ENCODE measurements at regions not wholly inside any gene's neighbourhood (a gene's known extent, or its start where the extent isn't known, plus 50 kb on each side); places are given as distances from the start of the nearest gene placed in this dataset.

DNA sequence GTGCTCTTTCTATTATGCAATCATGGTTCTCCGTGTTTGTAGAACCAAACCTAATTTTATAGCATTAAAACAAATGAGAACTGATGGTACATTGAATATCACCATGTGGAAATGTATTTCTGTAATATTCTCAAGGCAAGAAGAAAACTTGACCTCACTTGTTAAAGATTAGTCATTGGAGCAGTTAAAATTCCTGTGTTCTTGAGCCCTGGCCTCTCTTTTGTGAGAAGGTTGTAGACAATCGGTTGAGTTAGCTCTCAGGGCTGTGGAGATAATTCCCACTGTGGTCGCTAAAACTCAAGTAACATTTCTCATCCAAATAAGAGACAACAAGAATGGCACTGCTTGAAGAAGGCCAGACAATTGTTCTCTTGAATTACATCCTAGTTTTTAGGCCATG, 216.0 kb upstream of the KLF4 start:
- Histone ChIP-seq H3K9me3 (ENCODE audit: low read length) (no peaks in the 10 kb centered on the region), H3K4me3 (ENCODE audit: low read depth in 1 of 2, low read length in 2 of 2) (no peak overlapping the region), H3K36me3 (ENCODE audit: insufficient read depth, low read length) (no peaks in the 10 kb centered on the region), H3K9ac (ENCODE audit: low read length) (no peak overlapping the region), H3K27ac (ENCODE audit: low read depth, low read length) (no peak overlapping the region), H3K4me1 (ENCODE audit: insufficient read depth, low read length) (peaks cover 5% of the 10 kb centered on the region), H3K27me3 (ENCODE audit: control insufficient read depth in 1 of 2, insufficient read depth in 2 of 2, low read length in 2 of 2) (no peaks in the 10 kb centered on the region)

GRCh38 chr9:107704774-107705173, 215.2 kb upstream of the KLF4 start:
- Histone ChIP-seq H3K27ac (ENCODE audit: low read depth, low read length) (no peak overlapping the region), H3K9me3 (ENCODE audit: low read length) (no peaks in the 10 kb centered on the region), H3K36me3 (ENCODE audit: insufficient read depth, low read length) (no peaks in the 10 kb centered on the region), H3K27me3 (ENCODE audit: control insufficient read depth in 1 of 2, insufficient read depth in 2 of 2, low read length in 2 of 2) (no peaks in the 10 kb centered on the region), H3K4me3 (ENCODE audit: low read depth in 1 of 2, low read length in 2 of 2) (no peak overlapping the region), H3K9ac (ENCODE audit: low read length) (no peak overlapping the region), H3K4me1 (ENCODE audit: insufficient read depth, low read length) (peaks cover 5% of the 10 kb centered on the region)

GRCh38 chr9:107703651-107704050, 214.1 kb upstream of the KLF4 start:
- no peaks in the 10 kb centered on the region for H3K9me3 ChIP-seq (ENCODE audit: low read length)
- H3K36me3 ChIP-seq (ENCODE audit: insufficient read depth, low read length): no peaks in the 10 kb centered on the region
- H3K27me3 ChIP-seq (ENCODE audit: control insufficient read depth in 1 of 2, insufficient read depth in 2 of 2, low read length in 2 of 2): no peaks in the 10 kb centered on the region
- H3K4me1 ChIP-seq (ENCODE audit: insufficient read depth, low read length): peaks cover 5% of the 10 kb centered on the region
- no peak overlapping the region for H3K9ac ChIP-seq (ENCODE audit: low read length)
- no peak overlapping the region for H3K27ac ChIP-seq (ENCODE audit: low read depth, low read length)
- no peak overlapping the region for H3K4me3 ChIP-seq (ENCODE audit: low read depth in 1 of 2, low read length in 2 of 2)

- no peak overlapping the region for H3K4me3 ChIP-seq (ENCODE audit: low read depth in 1 of 2, low read length in 2 of 2)
- no peaks in the 10 kb centered on the region for H3K36me3 ChIP-seq (ENCODE audit: insufficient read depth, low read length)
- no peak overlapping the region for H3K27ac ChIP-seq (ENCODE audit: low read depth, low read length)
- no peak overlapping the region for H3K9ac ChIP-seq (ENCODE audit: low read length)
- no peaks in the 10 kb centered on the region for H3K9me3 ChIP-seq (ENCODE audit: low read length)
- H3K27me3 ChIP-seq (ENCODE audit: control insufficient read depth in 1 of 2, insufficient read depth in 2 of 2, low read length in 2 of 2): no peaks in the 10 kb centered on the region
- no peaks in the 10 kb centered on the region for H3K4me1 ChIP-seq (ENCODE audit: insufficient read depth, low read length)
These were observed 211.3 kb upstream of the KLF4 start for GRCh38 chr9:107700847-107701246.

DNA sequence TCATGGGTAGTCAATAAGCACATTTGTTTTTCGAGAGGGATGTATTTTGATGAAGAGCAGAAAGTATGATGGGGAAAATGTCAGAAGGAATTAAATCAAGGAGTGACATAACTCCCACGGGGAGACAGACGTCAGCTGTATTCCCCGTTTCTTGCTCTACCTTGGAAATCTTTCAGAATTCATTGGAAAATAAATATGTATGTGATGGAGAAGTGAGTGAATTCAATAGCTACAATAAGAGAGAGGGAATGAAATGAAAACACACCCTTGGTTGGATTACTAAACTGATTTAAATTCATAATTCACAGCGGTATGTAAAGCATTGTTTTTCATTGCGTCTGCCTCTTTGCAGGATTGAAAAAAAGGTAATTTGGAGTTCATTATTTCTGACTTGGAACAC, 209.7 kb upstream of the KLF4 start:
- Histone ChIP-seq H3K4me3 (ENCODE audit: low read depth in 1 of 2, low read length in 2 of 2) (no peak overlapping the region), H3K9ac (ENCODE audit: low read length) (no peak overlapping the region), H3K4me1 (ENCODE audit: insufficient read depth, low read length) (no peaks in the 10 kb centered on the region), H3K27ac (ENCODE audit: low read depth, low read length) (no peak overlapping the region), H3K9me3 (ENCODE audit: low read length) (no peaks in the 10 kb centered on the region), H3K27me3 (ENCODE audit: control insufficient read depth in 1 of 2, insufficient read depth in 2 of 2, low read length in 2 of 2) (no peaks in the 10 kb centered on the region), H3K36me3 (ENCODE audit: insufficient read depth, low read length) (no peaks in the 10 kb centered on the region)

GRCh38 chr9:107698779-107699178, 209.2 kb upstream of the KLF4 start:
- Histone ChIP-seq H3K9ac (ENCODE audit: low read length) (no peak overlapping the region), H3K27me3 (ENCODE audit: control insufficient read depth in 1 of 2, insufficient read depth in 2 of 2, low read length in 2 of 2) (no peaks in the 10 kb centered on the region), H3K9me3 (ENCODE audit: low read length) (no peaks in the 10 kb centered on the region), H3K27ac (ENCODE audit: low read depth, low read length) (no peak overlapping the region), H3K36me3 (ENCODE audit: insufficient read depth, low read length) (no peaks in the 10 kb centered on the region), H3K4me3 (ENCODE audit: low read depth in 1 of 2, low read length in 2 of 2) (no peak overlapping the region), H3K4me1 (ENCODE audit: insufficient read depth, low read length) (no peaks in the 10 kb centered on the region)

DNA sequence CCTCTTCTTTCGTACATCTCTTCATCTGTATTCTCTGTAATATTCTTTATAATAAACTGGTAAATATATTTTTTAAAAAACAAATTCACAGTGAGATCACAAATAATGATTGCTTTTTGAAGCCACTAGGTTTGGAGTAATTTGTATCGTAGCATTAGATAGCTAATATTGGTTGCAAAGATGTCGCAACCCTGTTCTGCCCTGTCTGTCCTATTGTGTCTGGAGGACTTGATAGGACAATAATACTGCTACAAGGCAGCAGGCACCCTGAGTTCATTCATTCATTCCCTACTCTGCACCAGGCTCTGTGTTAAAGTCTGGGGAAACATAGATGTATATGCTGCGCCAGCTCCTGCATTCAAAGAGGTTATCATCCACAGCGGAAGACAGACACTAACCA, 206.7 kb upstream of the KLF4 start:
- no peak overlapping the region for H3K4me3 ChIP-seq (ENCODE audit: low read depth in 1 of 2, low read length in 2 of 2)
- no peaks in the 10 kb centered on the region for H3K27me3 ChIP-seq (ENCODE audit: control insufficient read depth in 1 of 2, insufficient read depth in 2 of 2, low read length in 2 of 2)
- H3K9me3 ChIP-seq (ENCODE audit: low read length): no peaks in the 10 kb centered on the region
- no peak overlapping the region for H3K27ac ChIP-seq (ENCODE audit: low read depth, low read length)
- no peaks in the 10 kb centered on the region for H3K4me1 ChIP-seq (ENCODE audit: insufficient read depth, low read length)
- no peak overlapping the region for H3K9ac ChIP-seq (ENCODE audit: low read length)
- no peaks in the 10 kb centered on the region for H3K36me3 ChIP-seq (ENCODE audit: insufficient read depth, low read length)

DNA sequence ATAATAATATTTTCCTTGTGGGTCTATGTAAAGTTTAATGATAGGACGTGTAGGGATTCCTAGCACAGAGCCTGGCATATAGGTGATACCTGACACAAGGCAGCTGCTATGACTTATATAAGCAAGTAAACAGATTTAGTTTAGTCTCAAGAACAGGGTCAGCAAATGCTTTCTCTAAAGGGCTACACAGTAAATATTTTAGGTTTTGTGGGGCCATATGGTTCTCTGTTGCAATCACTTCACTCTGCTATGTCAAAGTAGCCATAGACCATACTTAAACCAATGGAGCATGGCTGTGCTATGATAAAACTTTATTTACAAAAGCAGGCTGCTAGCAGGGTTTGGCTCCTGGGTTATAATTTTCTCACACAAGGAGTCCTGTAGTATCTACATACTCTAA, 204.8 kb upstream of the KLF4 start:
- H3K27ac ChIP-seq (ENCODE audit: low read depth, low read length): no peak overlapping the region
- no peaks in the 10 kb centered on the region for H3K4me1 ChIP-seq (ENCODE audit: insufficient read depth, low read length)
- H3K9me3 ChIP-seq (ENCODE audit: low read length): no peaks in the 10 kb centered on the region
- H3K36me3 ChIP-seq (ENCODE audit: insufficient read depth, low read length): no peaks in the 10 kb centered on the region
- H3K4me3 ChIP-seq (ENCODE audit: low read depth in 1 of 2, low read length in 2 of 2): no peak overlapping the region
- no peak overlapping the region for H3K9ac ChIP-seq (ENCODE audit: low read length)
- H3K27me3 ChIP-seq (ENCODE audit: control insufficient read depth in 1 of 2, insufficient read depth in 2 of 2, low read length in 2 of 2): no peaks in the 10 kb centered on the region

DNA sequence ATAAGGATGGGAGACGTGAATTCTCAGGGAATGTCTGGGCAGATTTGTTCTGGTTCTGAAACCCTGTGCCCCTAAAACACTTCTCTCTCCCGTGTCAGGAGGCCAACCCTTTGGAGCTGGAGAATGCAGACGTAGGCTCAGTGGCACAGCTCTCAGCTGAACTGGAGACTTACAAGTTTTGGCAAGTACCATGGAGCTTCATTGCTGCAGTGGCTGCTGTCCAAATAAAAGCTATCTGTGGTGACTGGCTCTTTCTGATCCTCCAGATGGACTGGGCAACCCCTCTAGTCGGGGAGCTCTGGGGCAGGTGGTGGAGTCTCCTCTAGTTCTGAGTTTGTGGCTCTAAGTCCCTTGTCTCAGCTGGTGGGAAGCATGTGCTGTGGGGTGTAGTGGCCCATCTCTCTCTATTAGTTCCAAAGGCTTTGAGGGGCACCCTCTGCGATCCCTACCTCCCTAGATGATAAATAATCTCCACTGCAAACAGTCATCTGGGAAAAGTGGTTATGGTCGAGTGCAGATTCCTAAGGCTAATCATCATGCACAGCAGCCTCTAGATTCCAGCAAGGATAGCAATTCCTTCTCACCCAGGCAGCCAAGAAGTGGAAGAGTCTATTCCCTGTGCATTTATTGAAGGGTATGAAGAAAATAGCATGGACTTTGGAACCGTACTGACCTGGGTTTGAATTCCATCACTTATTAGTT, 204.2 kb upstream of the KLF4 start:
- H3K4me1 ChIP-seq (ENCODE audit: insufficient read depth, low read length): no peaks in the 10 kb centered on the region
- no peaks in the 10 kb centered on the region for H3K36me3 ChIP-seq (ENCODE audit: insufficient read depth, low read length)
- H3K27ac ChIP-seq (ENCODE audit: low read depth, low read length): no peak overlapping the region

DNA sequence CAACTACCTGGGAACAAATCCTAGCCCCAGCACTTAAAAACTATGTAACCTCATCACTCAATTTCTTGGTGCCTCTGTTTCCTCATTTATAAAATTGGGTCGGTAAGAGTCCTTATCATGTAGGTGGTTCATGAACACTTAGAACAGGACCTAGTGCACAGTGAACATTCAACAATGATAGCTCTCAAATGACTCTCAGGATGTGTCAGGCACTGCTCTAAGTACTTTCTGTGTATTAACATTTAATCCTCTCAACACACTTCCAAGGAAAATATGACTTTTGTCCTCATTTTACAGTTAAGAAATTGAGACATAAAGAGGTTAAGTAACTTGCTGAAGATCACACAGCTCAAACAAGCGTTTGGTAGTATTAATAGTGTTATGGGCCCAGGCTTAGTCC, 202.1 kb upstream of the KLF4 start:
- Histone ChIP-seq H3K4me3 (ENCODE audit: low read depth in 1 of 2, low read length in 2 of 2) (no peak overlapping the region), H3K9me3 (ENCODE audit: low read length) (no peaks in the 10 kb centered on the region), H3K4me1 (ENCODE audit: insufficient read depth, low read length) (no peaks in the 10 kb centered on the region), H3K36me3 (ENCODE audit: insufficient read depth, low read length) (no peaks in the 10 kb centered on the region), H3K9ac (ENCODE audit: low read length) (no peak overlapping the region), H3K27ac (ENCODE audit: low read depth, low read length) (no peak overlapping the region), H3K27me3 (ENCODE audit: control insufficient read depth in 1 of 2, insufficient read depth in 2 of 2, low read length in 2 of 2) (no peaks in the 10 kb centered on the region)

More for the DNA sequence above, 204.2 kb upstream of the KLF4 start:
- Histone ChIP-seq H3K9ac (ENCODE audit: low read length) (no peak overlapping the region), H3K4me3 (ENCODE audit: low read depth in 1 of 2, low read length in 2 of 2) (no peak overlapping the region), H3K27me3 (ENCODE audit: control insufficient read depth in 1 of 2, insufficient read depth in 2 of 2, low read length in 2 of 2) (no peaks in the 10 kb centered on the region), H3K9me3 (ENCODE audit: low read length) (no peaks in the 10 kb centered on the region)

GRCh38 chr9:107690021-107690420, 200.5 kb upstream of the KLF4 start:
- no peaks in the 10 kb centered on the region for H3K36me3 ChIP-seq (ENCODE audit: insufficient read depth, low read length)
- no peaks in the 10 kb centered on the region for H3K27me3 ChIP-seq (ENCODE audit: control insufficient read depth in 1 of 2, insufficient read depth in 2 of 2, low read length in 2 of 2)
- H3K9ac ChIP-seq (ENCODE audit: low read length): no peak overlapping the region
- no peaks in the 10 kb centered on the region for H3K9me3 ChIP-seq (ENCODE audit: low read length)
- no peak overlapping the region for H3K4me3 ChIP-seq (ENCODE audit: low read depth in 1 of 2, low read length in 2 of 2)
- H3K27ac ChIP-seq (ENCODE audit: low read depth, low read length): no peak overlapping the region
- H3K4me1 ChIP-seq (ENCODE audit: insufficient read depth, low read length): peaks cover 3% of the 10 kb centered on the region

DNA sequence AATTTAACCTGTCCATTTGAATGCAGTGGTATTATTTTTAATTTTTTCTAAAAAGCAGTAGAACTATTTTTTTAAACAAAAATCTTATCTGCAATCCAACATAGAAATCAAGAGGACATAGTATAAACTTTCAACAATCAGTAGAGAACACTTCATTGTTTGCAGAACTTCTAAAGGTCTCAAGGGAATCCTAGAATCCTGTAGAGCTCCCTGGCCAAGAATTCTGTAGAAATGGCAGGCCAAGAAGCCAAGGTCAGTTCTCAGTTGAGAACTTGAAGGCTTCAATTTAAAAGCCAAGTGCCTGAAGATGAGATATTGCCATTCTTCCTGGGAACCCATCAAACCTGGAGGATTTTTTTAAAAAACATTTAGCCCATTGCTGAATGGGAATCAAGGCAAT, 199.2 kb upstream of the KLF4 start:
- H3K9ac ChIP-seq (ENCODE audit: low read length): no peak overlapping the region
- no peak overlapping the region for H3K27ac ChIP-seq (ENCODE audit: low read depth, low read length)
- H3K27me3 ChIP-seq (ENCODE audit: control insufficient read depth in 1 of 2, insufficient read depth in 2 of 2, low read length in 2 of 2): no peaks in the 10 kb centered on the region
- no peak overlapping the region for H3K4me3 ChIP-seq (ENCODE audit: low read depth in 1 of 2, low read length in 2 of 2)
- no peaks in the 10 kb centered on the region for H3K36me3 ChIP-seq (ENCODE audit: insufficient read depth, low read length)
- H3K9me3 ChIP-seq (ENCODE audit: low read length): no peaks in the 10 kb centered on the region
- peaks cover 7% of the 10 kb centered on the region for H3K4me1 ChIP-seq (ENCODE audit: insufficient read depth, low read length)

Measured in muscle layer of colon (tissue), 2 donors.